Muscle of arm (tissue), 1 donor: ENCODE measurements at regions not wholly inside any gene's neighbourhood (a gene's known extent, or its start where the extent isn't known, plus 50 kb on each side); places are given as distances from the start of the nearest gene placed in this dataset.

Experiments
- DNase-seq: peaks from one replicate; pipeline ENCODE4 v3.0.0-alpha.2; 2013

- no peak for DNase-seq
Measured at GRCh38 chr5:115072266-115073064, 97.2 kb downstream of the TRIM36 start.

- no peak for DNase-seq
Measured at GRCh38 chr5:115070737-115071136, 99.0 kb downstream of the TRIM36 start.

GRCh38 chr5:115069087-115069968 is 100.4 kb downstream of the TRIM36 start:
- peak; percentile 64 for DNase-seq

- DNase-seq = no peak
Measured at GRCh38 chr5:115068239-115069086, 101.2 kb downstream of the TRIM36 start.

GRCh38 chr5:115064380-115064779 is 105.3 kb downstream of the TRIM36 start:
- DNase-seq = peak; percentile 70

GRCh38 chr5:115054387-115054951 is 115.2 kb downstream of the TRIM36 start:
- DNase-seq = no peak

GRCh38 chr5:115052948-115053347 is 116.8 kb downstream of the TRIM36 start:
- no peak for DNase-seq

GRCh38 chr5:115050866-115051265 is 118.8 kb downstream of the TRIM36 start:
- DNase-seq = no peak

GRCh38 chr5:115033861-115034260 is 135.8 kb downstream of the TRIM36 start:
- DNase-seq = peak; percentile 11

GRCh38 chr5:115028557-115028956 is 141.2 kb downstream of the TRIM36 start:
- no peak for DNase-seq

GRCh38 chr5:115024922-115025321 is 144.8 kb downstream of the TRIM36 start:
- no peak for DNase-seq

- DNase-seq = no peak
Measured at GRCh38 chr5:115022303-115022702, 147.4 kb downstream of the TRIM36 start.

- DNase-seq = no peak
Measured at GRCh38 chr5:115016646-115017045, 153.1 kb downstream of the TRIM36 start.

GRCh38 chr5:114999176-114999575 is 170.5 kb downstream of the TRIM36 start:
- DNase-seq = no peak

- DNase-seq = no peak
Measured at GRCh38 chr5:114989512-114989911, 180.2 kb downstream of the TRIM36 start.

- no peak for DNase-seq
Measured at GRCh38 chr5:114988096-114988495, 181.6 kb downstream of the TRIM36 start.

GRCh38 chr5:114984796-114985195 is 184.9 kb downstream of the TRIM36 start:
- no peak for DNase-seq

- no peak for DNase-seq
Measured at GRCh38 chr5:114981111-114981510, 188.6 kb downstream of the TRIM36 start.

- DNase-seq = no peak
Measured at GRCh38 chr5:114977979-114978573, 191.6 kb downstream of the TRIM36 start.

- no peak for DNase-seq
Measured at GRCh38 chr5:114969482-114969881, 200.2 kb downstream of the TRIM36 start.

- no peak for DNase-seq
Measured at GRCh38 chr5:114957384-114957783, 212.3 kb downstream of the TRIM36 start.
